AG04449 (cell line): ENCODE measurements at regions not wholly inside any gene's neighbourhood (a gene's known extent, or its start where the extent isn't known, plus 50 kb on each side); places are given as distances from the start of the nearest gene placed in this dataset.

ENCODE experiments used
- CTCF ChIA-PET: fragments of 350-600 bp; formaldehyde crosslinking; extraction: SDS; loops from one replicate; lab custom pipeline; 2021; ENCODE audit warnings: antibody characterized with exemption; lab: Yijun Ruan, JAX
- POLR2A ChIA-PET: fragments of 400-600, 350-600 bp; formaldehyde crosslinking; extraction: SDS; loops from one replicate; lab custom pipeline; 2020; ENCODE audit warnings: antibody characterized with exemption, inconsistent platforms; lab: Yijun Ruan, JAX
- DNase-seq: peaks from one replicate; pipeline ENCODE4 v3.0.0-alpha.2; 2010; ENCODE audit warnings: low read depth, low spot score
- H3K4me3 ChIP-seq: 2 replicates; pipeline ENCODE4 v1.5.1; 2011; ENCODE audit warnings: low read depth, mild to moderate bottlenecking, control low read depth, low read length
- TF ChIP-seq, protein P1 (sequence below): IDR thresholded peaks from one replicate; pipeline ENCODE4 v1.5.1; 2011; ENCODE audit warnings: mild to moderate bottlenecking, moderate library complexity, low read length, control low read depth, inconsistent platforms; ENCODE audit not compliant: insufficient read depth; ENCODE audit errors: missing control alignments

DNA sequence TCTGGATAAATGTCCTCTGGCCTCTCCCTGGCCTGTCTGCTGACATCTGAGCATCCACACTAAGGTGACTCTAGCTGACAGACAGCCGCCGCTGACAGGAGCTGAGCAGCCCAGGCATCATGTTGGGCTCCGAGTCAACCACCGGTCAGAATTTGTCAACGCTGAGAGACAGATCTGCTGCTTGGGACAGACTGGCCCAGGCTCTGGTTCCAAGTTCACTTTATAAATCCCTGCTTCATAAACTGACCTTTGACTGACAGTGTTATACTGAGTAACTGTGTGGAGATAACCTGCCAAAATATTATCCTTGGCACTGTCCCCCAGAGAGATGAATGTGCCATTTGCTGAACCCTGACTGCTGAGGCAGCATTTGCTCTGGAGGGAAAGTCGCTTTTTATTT lies 616.7 kb downstream of the NPHP4 start:
- ChIA-PET POLR2A (no interaction called here), CTCF (no interaction called here)
- TF ChIP-seq, protein P1, sequence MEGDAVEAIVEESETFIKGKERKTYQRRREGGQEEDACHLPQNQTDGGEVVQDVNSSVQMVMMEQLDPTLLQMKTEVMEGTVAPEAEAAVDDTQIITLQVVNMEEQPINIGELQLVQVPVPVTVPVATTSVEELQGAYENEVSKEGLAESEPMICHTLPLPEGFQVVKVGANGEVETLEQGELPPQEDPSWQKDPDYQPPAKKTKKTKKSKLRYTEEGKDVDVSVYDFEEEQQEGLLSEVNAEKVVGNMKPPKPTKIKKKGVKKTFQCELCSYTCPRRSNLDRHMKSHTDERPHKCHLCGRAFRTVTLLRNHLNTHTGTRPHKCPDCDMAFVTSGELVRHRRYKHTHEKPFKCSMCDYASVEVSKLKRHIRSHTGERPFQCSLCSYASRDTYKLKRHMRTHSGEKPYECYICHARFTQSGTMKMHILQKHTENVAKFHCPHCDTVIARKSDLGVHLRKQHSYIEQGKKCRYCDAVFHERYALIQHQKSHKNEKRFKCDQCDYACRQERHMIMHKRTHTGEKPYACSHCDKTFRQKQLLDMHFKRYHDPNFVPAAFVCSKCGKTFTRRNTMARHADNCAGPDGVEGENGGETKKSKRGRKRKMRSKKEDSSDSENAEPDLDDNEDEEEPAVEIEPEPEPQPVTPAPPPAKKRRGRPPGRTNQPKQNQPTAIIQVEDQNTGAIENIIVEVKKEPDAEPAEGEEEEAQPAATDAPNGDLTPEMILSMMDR, result no peak
- no peak overlapping the region for H3K4me3 ChIP-seq
- no peak for DNase-seq

DNA sequence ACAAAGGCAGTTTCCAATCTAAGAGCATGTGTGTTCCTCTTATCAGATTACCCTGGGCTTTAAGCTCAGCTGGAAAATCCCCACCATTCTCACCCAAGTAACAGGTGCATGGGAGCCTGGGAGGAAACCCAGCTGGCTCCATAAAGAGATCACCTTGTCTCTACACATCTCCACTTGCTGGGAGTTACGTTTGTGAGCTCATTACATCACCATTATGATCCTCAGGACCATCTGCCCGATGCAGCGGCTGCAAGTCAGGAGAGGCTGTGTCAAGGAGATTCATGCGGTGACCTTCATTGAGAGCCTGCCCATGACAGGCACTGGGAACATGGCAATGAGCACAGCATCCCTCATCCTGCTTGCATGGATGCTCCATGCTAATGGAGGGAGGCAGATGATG lies 618.0 kb downstream of the NPHP4 start:
- POLR2A ChIA-PET, result no interaction called here
- TF ChIP-seq, protein P1, result no peak
- H3K4me3 ChIP-seq, result no peak overlapping the region
- CTCF ChIA-PET, result no interaction called here
- no peak for DNase-seq

DNA sequence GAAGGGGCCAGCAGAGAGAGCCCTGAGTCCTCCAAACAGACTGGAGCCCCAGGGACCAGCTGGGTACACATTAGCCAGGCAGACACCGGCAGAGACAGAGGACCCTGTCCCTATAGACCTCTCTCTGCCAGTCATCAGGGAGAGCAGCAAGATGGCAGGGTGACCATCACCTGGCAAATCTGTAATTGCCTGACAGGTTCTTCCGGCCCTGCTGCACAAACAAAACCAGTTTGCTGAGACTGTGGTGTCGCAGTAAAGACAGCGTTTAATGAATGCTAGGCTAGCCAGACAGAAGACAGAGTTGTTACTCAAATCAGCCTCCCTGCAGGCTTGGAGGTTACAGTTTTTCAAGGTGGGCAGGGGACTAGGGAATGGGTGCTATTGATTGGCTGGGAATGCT lies 618.9 kb downstream of the NPHP4 start:
- DNase-seq, result no peak
- no peak overlapping the region for H3K4me3 ChIP-seq
- TF ChIP-seq, protein P1, result no peak
- ChIA-PET CTCF (no interaction called here), POLR2A (no interaction called here)

DNA sequence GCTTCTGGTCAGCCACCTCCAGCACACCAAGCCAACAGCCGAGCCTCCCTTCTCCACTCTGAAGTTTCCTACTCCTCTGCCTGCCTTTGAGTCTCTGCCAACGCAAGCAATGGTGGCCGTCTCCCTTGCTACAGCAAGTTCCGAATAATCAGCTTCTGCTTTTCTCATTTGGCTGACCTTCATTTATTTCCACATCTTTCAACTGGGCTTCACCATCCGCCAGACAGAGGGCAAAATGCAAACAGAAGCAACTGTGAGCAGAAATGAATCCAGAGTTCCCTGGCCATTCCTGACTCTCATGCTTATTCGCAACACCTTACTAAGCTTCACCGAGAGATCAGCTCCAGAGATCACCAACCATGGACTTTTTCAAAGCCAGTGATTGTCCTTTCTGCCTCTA lies 621.0 kb downstream of the NPHP4 start:
- H3K4me3 ChIP-seq, result no peak overlapping the region
- POLR2A ChIA-PET, result no interaction called here
- CTCF ChIA-PET, result no interaction called here
- TF ChIP-seq, protein P1, result no peak
- DNase-seq, result no peak

DNA sequence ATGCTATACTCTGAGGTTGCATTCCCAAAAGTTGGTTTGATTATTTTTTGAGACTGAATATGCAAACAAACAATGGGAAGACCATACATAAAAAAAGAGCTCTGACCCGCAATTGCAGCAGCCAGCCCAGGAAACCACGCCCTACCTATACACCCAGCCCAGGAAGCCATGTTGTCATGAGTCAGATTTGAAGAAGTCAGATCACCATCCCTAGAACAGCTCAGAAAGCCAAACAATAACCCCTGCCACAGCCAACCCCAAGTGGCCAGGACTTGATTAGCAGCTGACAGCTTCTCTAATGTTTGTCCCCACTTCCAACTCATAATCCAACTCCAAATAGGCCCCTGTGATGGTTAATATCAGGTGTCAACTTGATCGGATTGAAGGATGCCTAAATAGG lies 621.9 kb downstream of the NPHP4 start:
- H3K4me3 ChIP-seq, result no peak overlapping the region
- no peak for DNase-seq
- POLR2A ChIA-PET, result no interaction called here
- CTCF ChIA-PET, result no interaction called here
- TF ChIP-seq, protein P1, result no peak

DNA sequence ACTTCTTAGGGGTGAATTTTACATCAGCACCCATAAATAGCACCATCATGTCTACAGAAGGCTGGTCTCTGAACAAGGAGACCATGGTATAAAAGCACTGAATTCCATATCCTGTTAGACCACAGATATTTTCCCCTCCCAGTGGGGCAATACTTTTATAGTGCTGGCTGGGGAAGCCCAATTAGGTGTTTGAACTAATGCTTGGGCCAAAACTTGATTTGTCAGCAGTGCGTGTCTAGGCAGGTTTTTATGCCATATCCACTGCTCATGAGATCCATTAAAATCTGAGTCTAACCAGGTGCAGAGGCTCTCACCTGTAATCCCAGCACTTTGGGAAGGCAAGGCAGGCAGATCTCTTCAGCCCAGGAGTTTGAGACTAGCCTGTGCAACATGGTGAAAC lies 623.0 kb downstream of the NPHP4 start:
- POLR2A ChIA-PET, result no interaction called here
- TF ChIP-seq, protein P1, result no peak

DNA sequence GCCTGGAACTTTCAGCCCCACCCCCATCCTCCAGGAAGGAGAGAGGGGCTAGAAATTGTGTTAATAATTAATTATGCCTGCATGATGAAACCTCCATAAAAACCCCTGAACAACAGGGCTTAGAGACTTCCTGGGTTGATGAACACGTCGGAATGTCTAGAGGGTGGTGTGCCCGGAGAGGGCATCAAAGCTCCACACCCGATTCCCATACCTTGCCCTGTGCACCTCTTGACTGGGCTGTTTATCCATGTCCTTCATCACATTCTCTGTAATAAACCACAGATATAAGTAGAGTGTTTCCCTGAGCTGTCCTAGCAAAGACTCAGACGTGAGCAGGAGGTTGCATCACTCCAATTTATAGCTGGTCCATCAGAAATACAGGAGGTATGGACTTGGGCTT lies 624.0 kb downstream of the NPHP4 start:
- TF ChIP-seq, protein P1, result no peak
- DNase-seq, result no peak
- ChIA-PET CTCF (no interaction called here), POLR2A (no interaction called here)
- no peak overlapping the region for H3K4me3 ChIP-seq

More for the DNA sequence above, 623.0 kb downstream of the NPHP4 start:
- CTCF ChIA-PET, result no interaction called here
- DNase-seq, result no peak
- H3K4me3 ChIP-seq, result no peak overlapping the region
